ENCODE measurements at regions not wholly inside any gene's neighbourhood (a gene's known extent, or its start where the extent isn't known, plus 50 kb on each side); places are given as distances from the start of the nearest gene placed in this dataset.

DNA sequence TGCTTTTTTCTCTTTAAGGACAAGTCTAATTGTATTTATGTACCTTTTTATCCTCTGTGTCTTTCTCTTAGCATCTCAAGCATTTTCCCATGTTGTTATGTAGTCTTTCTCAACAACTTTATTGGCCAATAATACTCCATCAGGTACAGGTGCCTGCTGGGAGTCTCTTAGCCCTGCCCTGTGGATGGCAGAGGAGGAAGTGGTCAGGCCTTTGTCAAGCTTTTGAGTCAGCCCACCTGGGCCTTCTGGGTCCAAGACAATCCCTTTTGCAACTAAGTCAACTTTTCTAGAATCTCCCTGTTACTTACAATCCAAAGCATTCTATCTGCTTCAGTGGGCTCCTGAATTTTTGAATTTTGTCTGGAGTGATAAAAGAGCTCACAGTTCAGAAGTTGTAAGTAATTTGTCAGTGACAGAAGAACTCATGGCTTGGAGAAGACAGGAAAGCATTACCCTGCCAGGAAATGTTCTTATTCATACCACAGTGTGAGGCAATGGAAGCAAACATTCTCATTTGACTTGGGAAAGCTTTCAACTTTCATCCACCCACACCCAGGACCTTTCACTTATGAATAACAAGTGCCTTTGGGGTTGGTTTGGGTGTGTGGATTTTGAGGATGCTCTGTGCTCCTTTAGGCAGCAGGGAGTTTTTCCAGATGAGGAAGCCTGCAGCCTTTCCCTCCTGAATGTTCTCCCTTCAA is 200.0 kb upstream of the S1PR3 start:
- Histone ChIP-seq H3K14ac (ENCODE audit: low read length) (no peak overlapping the region), H2BK12ac (ENCODE audit: low read length) (no peak overlapping the region), H2BK120ac (ENCODE audit: low read depth, low read length) (no peak overlapping the region), H3K4ac (ENCODE audit: low read length) (no peak overlapping the region), H2BK5ac (ENCODE audit: low read length) (no peak overlapping the region), H3K4me3 (ENCODE audit: low read length in 2 of 2) (no peak overlapping the region), H2AFZ (ENCODE audit: low read length) (no peak overlapping the region), H4K8ac (ENCODE audit: low read depth, low read length) (no peak overlapping the region), H3K18ac (ENCODE audit: low read length) (no peak overlapping the region), H2BK15ac (ENCODE audit: low read length) (no peak overlapping the region), H3K9ac (ENCODE audit: low read depth, low read length, poor library complexity) (no peak overlapping the region), H2AK5ac (ENCODE audit: low read depth, low read length) (no peak overlapping the region), H3K36me3 (replicated peaks in 1 of 2; ENCODE audit: control insufficient read depth in 2 of 2, insufficient read depth in 2 of 2, low read length in 2 of 2) (no peaks in the 10 kb centered on the region), H4K91ac (ENCODE audit: low read depth, low read length, poor library complexity) (no peak overlapping the region), H3K23ac (ENCODE audit: low read depth, low read length, poor library complexity) (no peak overlapping the region), H3K4me2 (ENCODE audit: insufficient read depth, low read length, poor library complexity, severe bottlenecking) (no peak overlapping the region), H3K79me1 (ENCODE audit: low read depth, low read length) (no peaks in the 10 kb centered on the region), H3K27ac (replicated peaks; ENCODE audit: low read length) (no peak overlapping the region), H3K4me1 (ENCODE audit: control insufficient read depth in 2 of 2, insufficient read depth in 1 of 2, low read depth in 1 of 2, low read length in 2 of 2) (peaks cover 3 to 7% of the 10 kb centered on the region in 2 donors), H3K9me3 (replicated peaks in 1 of 2; ENCODE audit: control insufficient read depth in 2 of 2, insufficient read depth in 1 of 2, low read depth in 1 of 2, low read length in 2 of 2) (peaks cover 0 to 5% of the 10 kb centered on the region in 2 donors), H3K27me3 (ENCODE audit: control insufficient read depth in 3 of 3, insufficient read depth in 3 of 3, low read depth in 1 of 3, low read length in 3 of 3) (peaks cover 0 to under 1% (median 0%) of the 10 kb centered on the region in 3 experiments)
- DNase-seq (ENCODE audit: low spot score): no peak

- Histone ChIP-seq H2BK15ac (ENCODE audit: low read length) (no peak overlapping the region), H2AFZ (ENCODE audit: low read length) (no peak overlapping the region)
- no CpG with 5 or more reads among the region's 3 CpGs for WGBS, 2 donors (ENCODE audit: extremely low coverage in 2 of 2, insufficient read length in 2 of 2, insufficient replicate concordance in 1 of 2)
Observed at GRCh38 chr9:88792502-88792901, 198.8 kb upstream of the S1PR3 start.

GRCh38 chr9:88794100-88794499 is 197.2 kb upstream of the S1PR3 start:
- H3K79me1 ChIP-seq (ENCODE audit: low read depth, low read length): no peaks in the 10 kb centered on the region

More at GRCh38 chr9:88792502-88792901, 198.8 kb upstream of the S1PR3 start:
- H3K4me1 ChIP-seq (ENCODE audit: control insufficient read depth in 2 of 2, insufficient read depth in 1 of 2, low read depth in 1 of 2, low read length in 2 of 2): no peaks in the 10 kb centered on the region
- peaks cover 0 to 12% of the 10 kb centered on the region in 2 donors for H3K9me3 ChIP-seq (replicated peaks in 1 of 2; ENCODE audit: control insufficient read depth in 2 of 2, insufficient read depth in 1 of 2, low read depth in 1 of 2, low read length in 2 of 2)
- H3K79me1 ChIP-seq (ENCODE audit: low read depth, low read length): no peaks in the 10 kb centered on the region
- H3K36me3 ChIP-seq (replicated peaks in 1 of 2; ENCODE audit: control insufficient read depth in 2 of 2, insufficient read depth in 2 of 2, low read length in 2 of 2): no peaks in the 10 kb centered on the region
- no peak overlapping the region for H3K4me3 ChIP-seq (ENCODE audit: low read length in 2 of 2)
- H2AK5ac ChIP-seq (ENCODE audit: low read depth, low read length): no peak overlapping the region
- H3K18ac ChIP-seq (ENCODE audit: low read length): no peak overlapping the region
- no peak overlapping the region for H3K27ac ChIP-seq (replicated peaks; ENCODE audit: low read length)
- no peak overlapping the region for H3K14ac ChIP-seq (ENCODE audit: low read length)
- H3K4ac ChIP-seq (ENCODE audit: low read length): no peak overlapping the region
- H3K4me2 ChIP-seq (ENCODE audit: insufficient read depth, low read length, poor library complexity, severe bottlenecking): no peak overlapping the region
- H3K27me3 ChIP-seq (ENCODE audit: control insufficient read depth in 3 of 3, insufficient read depth in 3 of 3, low read depth in 1 of 3, low read length in 3 of 3): no peaks in the 10 kb centered on the region
- no peak overlapping the region for H2BK5ac ChIP-seq (ENCODE audit: low read length)
- H4K91ac ChIP-seq (ENCODE audit: low read depth, low read length, poor library complexity): no peak overlapping the region
- H2BK12ac ChIP-seq (ENCODE audit: low read length): no peak overlapping the region
- no peak overlapping the region for H4K8ac ChIP-seq (ENCODE audit: low read depth, low read length)
- no peak overlapping the region for H3K9ac ChIP-seq (ENCODE audit: low read depth, low read length, poor library complexity)
- H2BK120ac ChIP-seq (ENCODE audit: low read depth, low read length): no peak overlapping the region
- no peak for DNase-seq (ENCODE audit: low spot score)
- no peak overlapping the region for H3K23ac ChIP-seq (ENCODE audit: low read depth, low read length, poor library complexity)

GRCh38 chr9:88796947-88797346 is 194.3 kb upstream of the S1PR3 start:
- Histone ChIP-seq H3K4me2 (ENCODE audit: insufficient read depth, low read length, poor library complexity, severe bottlenecking) (no peak overlapping the region), H3K23ac (ENCODE audit: low read depth, low read length, poor library complexity) (no peak overlapping the region), H3K79me1 (ENCODE audit: low read depth, low read length) (no peaks in the 10 kb centered on the region), H3K4me3 (ENCODE audit: low read length in 2 of 2) (no peak overlapping the region), H3K27me3 (ENCODE audit: control insufficient read depth in 3 of 3, insufficient read depth in 3 of 3, low read depth in 1 of 3, low read length in 3 of 3) (no peaks in the 10 kb centered on the region), H2AFZ (ENCODE audit: low read length) (no peak overlapping the region), H2BK5ac (ENCODE audit: low read length) (no peak overlapping the region), H3K36me3 (replicated peaks in 1 of 2; ENCODE audit: control insufficient read depth in 2 of 2, insufficient read depth in 2 of 2, low read length in 2 of 2) (no peaks in the 10 kb centered on the region), H2BK15ac (ENCODE audit: low read length) (no peak overlapping the region), H3K9me3 (replicated peaks in 1 of 2; ENCODE audit: control insufficient read depth in 2 of 2, insufficient read depth in 1 of 2, low read depth in 1 of 2, low read length in 2 of 2) (peaks cover 0 to 13% of the 10 kb centered on the region in 2 donors), H3K14ac (ENCODE audit: low read length) (no peak overlapping the region), H2BK12ac (ENCODE audit: low read length) (no peak overlapping the region), H4K8ac (ENCODE audit: low read depth, low read length) (no peak overlapping the region), H3K4ac (ENCODE audit: low read length) (no peak overlapping the region), H4K91ac (ENCODE audit: low read depth, low read length, poor library complexity) (no peak overlapping the region), H2AK5ac (ENCODE audit: low read depth, low read length) (no peak overlapping the region), H3K9ac (ENCODE audit: low read depth, low read length, poor library complexity) (no peak overlapping the region), H3K27ac (replicated peaks; ENCODE audit: low read length) (no peak overlapping the region), H2BK120ac (ENCODE audit: low read depth, low read length) (no peak overlapping the region), H3K18ac (ENCODE audit: low read length) (no peak overlapping the region), H3K4me1 (ENCODE audit: control insufficient read depth in 2 of 2, insufficient read depth in 1 of 2, low read depth in 1 of 2, low read length in 2 of 2) (peaks cover 0 to 4% of the 10 kb centered on the region in 2 donors)
- no CpG with 5 or more reads among the region's 2 CpGs for WGBS, 2 donors (ENCODE audit: extremely low coverage in 2 of 2, insufficient read length in 2 of 2, insufficient replicate concordance in 1 of 2)
- no peak for DNase-seq (ENCODE audit: low spot score)

More at GRCh38 chr9:88794100-88794499, 197.2 kb upstream of the S1PR3 start:
- H2BK15ac ChIP-seq (ENCODE audit: low read length): no peak overlapping the region
- H3K9ac ChIP-seq (ENCODE audit: low read depth, low read length, poor library complexity): no peak overlapping the region
- H3K36me3 ChIP-seq (replicated peaks in 1 of 2; ENCODE audit: control insufficient read depth in 2 of 2, insufficient read depth in 2 of 2, low read length in 2 of 2): no peaks in the 10 kb centered on the region
- H3K4me3 ChIP-seq (ENCODE audit: low read length in 2 of 2): no peak overlapping the region
- no peak overlapping the region for H3K27ac ChIP-seq (replicated peaks; ENCODE audit: low read length)
- no peak overlapping the region for H2BK120ac ChIP-seq (ENCODE audit: low read depth, low read length)
- peaks cover 0 to 13% of the 10 kb centered on the region in 2 donors for H3K9me3 ChIP-seq (replicated peaks in 1 of 2; ENCODE audit: control insufficient read depth in 2 of 2, insufficient read depth in 1 of 2, low read depth in 1 of 2, low read length in 2 of 2)
- H3K4ac ChIP-seq (ENCODE audit: low read length): no peak overlapping the region
- no peak for DNase-seq (ENCODE audit: low spot score)
- H2AFZ ChIP-seq (ENCODE audit: low read length): no peak overlapping the region
- WGBS, 2 donors (ENCODE audit: extremely low coverage in 2 of 2, insufficient read length in 2 of 2, insufficient replicate concordance in 1 of 2): no CpG with 5 or more reads among the region's 5 CpGs
- H3K4me2 ChIP-seq (ENCODE audit: insufficient read depth, low read length, poor library complexity, severe bottlenecking): no peak overlapping the region
- H3K18ac ChIP-seq (ENCODE audit: low read length): no peak overlapping the region
- H3K27me3 ChIP-seq (ENCODE audit: control insufficient read depth in 3 of 3, insufficient read depth in 3 of 3, low read depth in 1 of 3, low read length in 3 of 3): no peaks in the 10 kb centered on the region
- no peak overlapping the region for H4K91ac ChIP-seq (ENCODE audit: low read depth, low read length, poor library complexity)
- no peak overlapping the region for H3K14ac ChIP-seq (ENCODE audit: low read length)
- no peak overlapping the region for H2BK5ac ChIP-seq (ENCODE audit: low read length)
- H3K23ac ChIP-seq (ENCODE audit: low read depth, low read length, poor library complexity): no peak overlapping the region
- H2BK12ac ChIP-seq (ENCODE audit: low read length): no peak overlapping the region
- H4K8ac ChIP-seq (ENCODE audit: low read depth, low read length): no peak overlapping the region
- H3K4me1 ChIP-seq (ENCODE audit: control insufficient read depth in 2 of 2, insufficient read depth in 1 of 2, low read depth in 1 of 2, low read length in 2 of 2): no peaks in the 10 kb centered on the region
- H2AK5ac ChIP-seq (ENCODE audit: low read depth, low read length): no peak overlapping the region
